Ishikawa (cell line): ENCODE measurements at regions not wholly inside any gene's neighbourhood (a gene's known extent, or its start where the extent isn't known, plus 50 kb on each side); places are given as distances from the start of the nearest gene placed in this dataset.

Source experiments
- CEBPB ChIP-seq: IDR thresholded peaks from 2 replicates; pipeline ENCODE4 v1.6.1; 2012
- CREB1 ChIP-seq: IDR thresholded peaks from 2 replicates; pipeline ENCODE4 v1.6.1; 2012; ENCODE audit warnings: low read depth
- EGR1 ChIP-seq: IDR thresholded peaks from 2 replicates; pipeline ENCODE4 v1.6.1; 2012
- EP300 ChIP-seq: IDR thresholded peaks from 2 replicates; pipeline ENCODE4 v1.6.1; 2012; ENCODE audit warnings: borderline replicate concordance
- FOXM1 ChIP-seq: IDR thresholded peaks from 2 replicates; pipeline ENCODE4 v1.6.1; 2012; ENCODE audit warnings: low read depth, borderline replicate concordance
- MAX ChIP-seq: IDR thresholded peaks from 2 replicates; pipeline ENCODE4 v1.6.1; 2012
- NFIC ChIP-seq: IDR thresholded peaks from 2 replicates; pipeline ENCODE4 v1.6.1; 2012
- RAD21 ChIP-seq: IDR thresholded peaks from 2 replicates; pipeline ENCODE4 v1.6.1; 2012; ENCODE audit warnings: low read depth
- REST ChIP-seq: IDR thresholded peaks from 2 replicates; pipeline ENCODE4 v1.6.1; 2012; ENCODE audit warnings: low read depth, mild to moderate bottlenecking
- TAF1 ChIP-seq: IDR thresholded peaks from 2 replicates; pipeline ENCODE4 v1.6.1; 2012; ENCODE audit warnings: low read depth, mild to moderate bottlenecking
- TCF12 ChIP-seq: IDR thresholded peaks from 2 replicates; pipeline ENCODE4 v1.6.1; 2012; ENCODE audit warnings: low read depth
- TEAD4 ChIP-seq: IDR thresholded peaks from 2 replicates; pipeline ENCODE4 v1.6.1; 2012
- USF1 ChIP-seq: IDR thresholded peaks from 2 replicates; pipeline ENCODE4 v1.6.1; 2012
- YY1 ChIP-seq: IDR thresholded peaks from 2 replicates; pipeline ENCODE4 v1.6.1; 2012; ENCODE audit warnings: low read depth
- ZBTB7A ChIP-seq: IDR thresholded peaks from 2 replicates; pipeline ENCODE4 v1.6.1; 2012; ENCODE audit warnings: low read depth

DNA sequence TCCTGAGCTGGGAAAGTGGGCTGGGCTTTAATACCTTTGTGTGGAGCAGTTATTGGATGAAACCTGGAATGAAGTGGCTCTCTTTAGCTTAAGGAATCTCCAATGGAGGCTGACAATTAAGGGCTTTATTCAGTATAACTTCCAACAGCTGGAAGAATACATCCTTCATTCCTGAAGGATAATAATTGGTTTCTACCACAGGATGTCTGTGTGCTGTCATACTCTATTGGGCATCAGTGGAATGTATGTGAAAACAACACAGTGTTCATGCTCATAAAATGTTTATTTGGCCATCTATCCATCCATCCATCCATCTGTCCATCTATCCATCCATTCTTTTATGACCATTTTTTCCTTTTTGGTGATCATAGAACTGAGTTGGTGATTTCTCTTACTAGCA, 220.7 kb upstream of the GAP43 start:
- TF ChIP-seq YY1 (no peak), TCF12 (no peak)

GRCh38 chr3:115403786-115404185, 219.5 kb upstream of the GAP43 start:
- TF ChIP-seq CEBPB (no peak), EGR1 (no peak), USF1 (no peak), MAX (no peak), EP300 (no peak)

DNA sequence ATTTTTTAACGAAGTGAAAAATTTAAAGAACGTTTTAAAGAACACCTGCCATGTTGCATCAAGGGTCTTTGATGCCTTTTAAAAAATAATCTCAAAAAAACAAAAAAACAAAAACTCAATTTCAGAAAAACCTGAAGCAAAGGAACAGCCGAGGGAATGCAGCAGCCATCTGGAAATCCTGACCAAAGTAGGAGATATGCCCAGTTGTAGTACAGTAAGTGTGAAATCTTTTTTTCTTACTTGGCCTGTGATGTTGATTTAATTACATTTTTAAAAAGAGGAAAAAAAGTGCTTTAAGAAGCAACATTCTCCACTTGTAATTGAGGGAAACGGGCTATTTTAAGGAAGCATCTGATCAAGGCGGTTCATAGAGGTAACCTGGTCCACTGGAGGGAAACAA, 213.7 kb upstream of the GAP43 start:
- TF ChIP-seq YY1 (no peak), CREB1 (no peak), REST (no peak), EGR1 (no peak), TEAD4 (no peak), ZBTB7A (no peak), CEBPB (no peak), USF1 (no peak), RAD21 (no peak), TCF12 (no peak), FOXM1 (no peak), TAF1 (no peak), MAX (no peak), EP300 (no peak)

DNA sequence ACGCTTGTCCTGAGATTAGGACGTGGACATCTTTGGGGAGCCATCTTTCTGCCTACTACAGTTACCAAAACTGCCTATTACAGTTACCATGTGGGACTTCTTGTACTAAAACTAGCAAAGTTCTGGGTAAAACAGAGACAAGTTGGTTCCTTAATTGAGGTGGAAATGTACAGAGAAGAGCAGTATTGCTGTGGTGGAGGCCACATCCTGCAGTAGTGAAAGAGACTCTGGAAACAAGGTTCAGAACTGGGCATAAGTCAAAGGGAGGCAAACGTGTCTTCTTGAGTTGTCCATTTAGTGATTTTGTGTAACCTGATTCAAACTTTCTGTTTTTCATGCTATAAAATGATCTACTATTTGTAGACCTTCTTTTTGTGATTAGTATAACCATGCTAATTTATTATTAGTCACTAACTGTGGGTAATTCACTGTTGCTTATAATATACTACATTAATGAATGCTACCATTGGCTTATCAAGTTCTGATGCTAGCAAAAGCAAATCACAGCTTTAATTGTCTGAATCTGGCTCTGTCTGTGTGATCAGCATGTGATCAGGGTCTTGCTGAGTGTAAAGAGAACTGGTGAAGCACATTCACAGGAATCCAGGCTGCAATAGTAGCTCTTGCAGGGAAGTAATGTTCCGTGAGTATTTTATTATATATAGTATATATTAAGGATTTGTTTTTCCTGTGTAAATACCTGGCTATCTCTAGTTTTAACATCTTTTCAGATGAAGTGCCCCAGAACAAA, 207.9 kb upstream of the GAP43 start:
- no peak for TF ChIP-seq MAX
- TF ChIP-seq TEAD4: no peak

- TF ChIP-seq EP300: no peak
These were observed 204.7 kb upstream of the GAP43 start for GRCh38 chr3:115418583-115418982.

- no peak for TF ChIP-seq EP300
- no peak for TF ChIP-seq NFIC
- TF ChIP-seq EGR1: no peak
These were observed 203.2 kb upstream of the GAP43 start for GRCh38 chr3:115420086-115420485.

DNA sequence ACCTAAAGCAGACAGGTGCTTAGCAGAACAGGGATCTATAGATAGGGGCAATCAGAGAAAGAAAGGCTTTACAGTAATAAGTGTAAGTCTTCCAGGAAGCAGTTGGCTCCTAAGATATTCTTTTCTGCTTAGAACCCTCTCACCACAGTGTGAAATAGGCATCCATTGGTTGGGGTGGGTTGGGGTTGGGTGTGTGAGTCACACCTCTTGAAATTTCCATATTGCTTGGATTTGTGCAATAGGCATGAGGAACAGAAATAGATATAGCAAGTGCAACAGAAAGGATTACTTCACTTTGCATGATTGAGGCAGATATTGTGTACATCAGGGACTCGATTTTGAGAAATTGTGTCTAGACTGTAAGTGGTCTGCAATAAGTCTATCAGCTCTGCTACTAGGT, 200.1 kb upstream of the GAP43 start:
- TF ChIP-seq ZBTB7A (no peak), TEAD4 (no peak), TAF1 (no peak), REST (no peak), YY1 (no peak), EP300 (no peak), RAD21 (no peak), FOXM1 (no peak), TCF12 (no peak), USF1 (no peak), CREB1 (no peak), EGR1 (no peak), NFIC (no peak), CEBPB (no peak), MAX (no peak)
